ENCODE measurements at regions not wholly inside any gene's neighbourhood (a gene's known extent, or its start where the extent isn't known, plus 50 kb on each side); places are given as distances from the start of the nearest gene placed in this dataset.

DNA sequence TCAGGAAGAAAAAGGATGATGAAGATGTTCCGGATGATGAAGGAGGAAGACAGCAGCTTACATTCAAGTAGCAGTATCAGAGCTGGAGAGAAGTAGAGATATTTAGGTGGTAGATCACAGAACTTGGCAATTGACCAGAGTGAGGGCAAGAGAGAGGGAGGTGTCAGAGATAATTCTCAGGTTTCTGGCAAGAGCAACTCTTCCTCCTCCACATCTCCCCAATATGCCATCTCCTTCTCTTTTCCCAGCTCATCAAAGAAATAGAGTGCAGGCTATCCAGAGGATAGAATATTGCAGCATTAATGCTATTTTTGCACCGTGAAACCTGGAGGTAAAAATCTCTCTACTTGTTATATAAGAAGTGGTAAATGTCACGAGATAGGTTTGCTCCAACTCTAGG is 64.9 kb upstream of the OPCML start:
- TF ChIP-seq, protein P1, sequence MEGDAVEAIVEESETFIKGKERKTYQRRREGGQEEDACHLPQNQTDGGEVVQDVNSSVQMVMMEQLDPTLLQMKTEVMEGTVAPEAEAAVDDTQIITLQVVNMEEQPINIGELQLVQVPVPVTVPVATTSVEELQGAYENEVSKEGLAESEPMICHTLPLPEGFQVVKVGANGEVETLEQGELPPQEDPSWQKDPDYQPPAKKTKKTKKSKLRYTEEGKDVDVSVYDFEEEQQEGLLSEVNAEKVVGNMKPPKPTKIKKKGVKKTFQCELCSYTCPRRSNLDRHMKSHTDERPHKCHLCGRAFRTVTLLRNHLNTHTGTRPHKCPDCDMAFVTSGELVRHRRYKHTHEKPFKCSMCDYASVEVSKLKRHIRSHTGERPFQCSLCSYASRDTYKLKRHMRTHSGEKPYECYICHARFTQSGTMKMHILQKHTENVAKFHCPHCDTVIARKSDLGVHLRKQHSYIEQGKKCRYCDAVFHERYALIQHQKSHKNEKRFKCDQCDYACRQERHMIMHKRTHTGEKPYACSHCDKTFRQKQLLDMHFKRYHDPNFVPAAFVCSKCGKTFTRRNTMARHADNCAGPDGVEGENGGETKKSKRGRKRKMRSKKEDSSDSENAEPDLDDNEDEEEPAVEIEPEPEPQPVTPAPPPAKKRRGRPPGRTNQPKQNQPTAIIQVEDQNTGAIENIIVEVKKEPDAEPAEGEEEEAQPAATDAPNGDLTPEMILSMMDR (conservative IDR thresholded peaks at IDR 0.05; ENCODE audit: low read depth, low read length), result no peak
- no peak for TF ChIP-seq EZH2 (IDR thresholded peaks at IDR 0.05; ENCODE audit: low read length, unreplicated experiment)
- TF ChIP-seq EZH2phosphoT487 (IDR thresholded peaks at IDR 0.05; ENCODE audit: borderline replicate concordance, low read length), result no peak
